Amniotic stem cell (primary cell): ENCODE measurements at regions not wholly inside any gene's neighbourhood (a gene's known extent, or its start where the extent isn't known, plus 50 kb on each side); places are given as distances from the start of the nearest gene placed in this dataset.

ENCODE experiments used
- DNase-seq: peaks from one replicate; lab custom pipeline; 2025; lab: John Stamatoyannopoulos, UW

GRCh38 chr2:217475101-217475500, 527.7 kb downstream of the TNS1 start:
- no peak for DNase-seq

GRCh38 chr2:217471319-217471718, 531.5 kb downstream of the TNS1 start:
- peak; percentile 36 for DNase-seq

- no peak for DNase-seq
Observed at GRCh38 chr2:217469203-217469810, 533.5 kb downstream of the TNS1 start.

GRCh38 chr2:217468042-217468830, 534.6 kb downstream of the TNS1 start:
- no peak for DNase-seq

- DNase-seq: no peak
Observed at GRCh38 chr2:217467331-217467730, 535.5 kb downstream of the TNS1 start.

- DNase-seq: no peak
Observed at GRCh38 chr2:217466805-217467204, 536.0 kb downstream of the TNS1 start.

GRCh38 chr2:217466104-217466503, 536.7 kb downstream of the TNS1 start:
- no peak for DNase-seq

- no peak for DNase-seq
Observed at GRCh38 chr2:217465100-217465499, 537.7 kb downstream of the TNS1 start.

- no peak for DNase-seq
Observed at GRCh38 chr2:217463402-217464075, 539.3 kb downstream of the TNS1 start.

- no peak for DNase-seq
Observed at GRCh38 chr2:217462121-217462520, 540.7 kb downstream of the TNS1 start.

GRCh38 chr2:217461674-217462073, 541.1 kb downstream of the TNS1 start:
- no peak for DNase-seq

GRCh38 chr2:217459680-217460405, 543.0 kb downstream of the TNS1 start:
- DNase-seq: no peak

GRCh38 chr2:217459016-217459415, 543.8 kb downstream of the TNS1 start:
- no peak for DNase-seq

GRCh38 chr2:217456016-217456415, 546.8 kb downstream of the TNS1 start:
- no peak for DNase-seq

GRCh38 chr2:217452928-217453327, 549.9 kb downstream of the TNS1 start:
- no peak for DNase-seq

- no peak for DNase-seq
Observed at GRCh38 chr2:217451666-217452065, 551.1 kb downstream of the TNS1 start.

GRCh38 chr2:217449444-217449843, 553.4 kb downstream of the TNS1 start:
- no peak for DNase-seq

GRCh38 chr2:217448860-217449259, 553.9 kb downstream of the TNS1 start:
- no peak for DNase-seq

GRCh38 chr2:217445723-217446122, 557.1 kb downstream of the TNS1 start:
- no peak for DNase-seq

GRCh38 chr2:217444932-217445331, 557.9 kb downstream of the TNS1 start:
- DNase-seq: no peak

- no peak for DNase-seq
Observed at GRCh38 chr2:217444509-217444908, 558.3 kb downstream of the TNS1 start.

- DNase-seq: no peak
Observed at GRCh38 chr2:217443601-217444000, 559.2 kb downstream of the TNS1 start.
